ENCODE measurements at regions not wholly inside any gene's neighbourhood (a gene's known extent, or its start where the extent isn't known, plus 50 kb on each side); places are given as distances from the start of the nearest gene placed in this dataset.

- in situ Hi-C loops (cut with HindIII; ENCODE audit: low sequenced_read_pairs), result no loop called here
- H3K4me3 ChIP-seq (ENCODE audit: low read depth, low read length), result no peak overlapping the region
- TF ChIP-seq CTCF (IDR thresholded peaks at IDR 0.05; ENCODE audit: low read depth, low read length), result no peak
- no peak for DNase-seq (ENCODE audit: low read depth, low spot score)
These were observed 433.1 kb upstream of the C2CD4B start for GRCh38 chr15:62598217-62598616.

GRCh38 chr15:62599791-62600777 is 435.0 kb upstream of the C2CD4B start:
- no peak for TF ChIP-seq CTCF (IDR thresholded peaks at IDR 0.05; ENCODE audit: low read depth, low read length)
- no peak overlapping the region for H3K4me3 ChIP-seq (ENCODE audit: low read depth, low read length)
- no peak for DNase-seq (ENCODE audit: low read depth, low spot score)
- in situ Hi-C loops (cut with HindIII; ENCODE audit: low sequenced_read_pairs), result no loop called here

GRCh38 chr15:62601777-62602545 is 436.9 kb upstream of the C2CD4B start:
- DNase-seq (ENCODE audit: low read depth, low spot score), result no peak
- TF ChIP-seq CTCF (IDR thresholded peaks at IDR 0.05; ENCODE audit: low read depth, low read length), result no peak
- in situ Hi-C loops (cut with HindIII; ENCODE audit: low sequenced_read_pairs), result no loop called here
- H3K4me3 ChIP-seq (ENCODE audit: low read depth, low read length), result no peak overlapping the region

- in situ Hi-C loops (cut with HindIII; ENCODE audit: low sequenced_read_pairs), result no loop called here
- TF ChIP-seq CTCF (IDR thresholded peaks at IDR 0.05; ENCODE audit: low read depth, low read length), result no peak
- no peak overlapping the region for H3K4me3 ChIP-seq (ENCODE audit: low read depth, low read length)
- no peak for DNase-seq (ENCODE audit: low read depth, low spot score)
These were observed 438.7 kb upstream of the C2CD4B start for GRCh38 chr15:62603742-62604141.

- no peak for DNase-seq (ENCODE audit: low read depth, low spot score)
- TF ChIP-seq CTCF (IDR thresholded peaks at IDR 0.05; ENCODE audit: low read depth, low read length), result no peak
- H3K4me3 ChIP-seq (ENCODE audit: low read depth, low read length), result no peak overlapping the region
- in situ Hi-C loops (cut with HindIII; ENCODE audit: low sequenced_read_pairs), result no loop called here
These were observed 437.3 kb upstream of the TPM1 start for GRCh38 chr15:62605282-62605681.

GRCh38 chr15:62606376-62607113 is 436.0 kb upstream of the TPM1 start:
- peak; percentile 99 for DNase-seq (ENCODE audit: low read depth, low spot score)
- H3K4me3 ChIP-seq (ENCODE audit: low read depth, low read length), result no peak overlapping the region
- in situ Hi-C loops (cut with HindIII; ENCODE audit: low sequenced_read_pairs), result no loop called here

More at GRCh38 chr15:62606376-62607113, 436.0 kb upstream of the TPM1 start:
- no peak for TF ChIP-seq CTCF (IDR thresholded peaks at IDR 0.05; ENCODE audit: low read depth, low read length)

Measured in astrocyte of the spinal cord (primary cell).